Uterus (tissue), 2 donors: ENCODE measurements at regions not wholly inside any gene's neighbourhood (a gene's known extent, or its start where the extent isn't known, plus 50 kb on each side); places are given as distances from the start of the nearest gene placed in this dataset.

Experiments
- POLR2A ChIP-seq, 2 donors: fragments of 450-650 bp; IDR thresholded peaks; one replicate each; pipeline ENCODE4 v1.6.1; 2016; ENCODE audit warnings: antibody characterized with exemption in 2 of 2, mild to moderate bottlenecking in 1 of 2, moderate library complexity in 1 of 2
- TF ChIP-seq, protein P1 (sequence below), 4 experiments: fragments of 200-600 bp in 2 of 4; fragments of 450-650 bp in 2 of 4; sonication (generic) in 2 of 4; IDR thresholded peaks; one replicate each; pipeline ENCODE4 v1.5.1; 2016 to 2019; ENCODE audit warnings: antibody characterized with exemption in 4 of 4, mild to moderate bottlenecking in 2 of 4, moderate library complexity in 1 of 4

DNA sequence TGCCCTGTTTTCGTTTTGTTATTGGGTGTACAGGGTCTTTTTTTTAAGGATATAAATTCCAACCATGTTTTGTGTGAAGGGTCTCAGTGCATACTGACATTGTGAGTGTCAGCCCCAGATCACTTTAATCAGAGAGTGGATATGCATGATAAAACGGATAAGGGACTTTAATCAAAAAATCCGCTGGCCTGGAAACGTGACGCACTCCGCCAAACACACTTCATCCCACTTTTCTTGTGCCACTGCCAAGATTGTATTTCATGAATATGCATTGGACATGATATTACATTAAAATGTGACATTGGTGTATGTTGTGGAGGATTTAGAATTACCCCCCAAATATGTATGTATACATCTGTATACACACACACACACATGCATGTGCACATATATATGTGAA lies 273.1 kb downstream of the VRK1 start:
- TF ChIP-seq, protein P1, sequence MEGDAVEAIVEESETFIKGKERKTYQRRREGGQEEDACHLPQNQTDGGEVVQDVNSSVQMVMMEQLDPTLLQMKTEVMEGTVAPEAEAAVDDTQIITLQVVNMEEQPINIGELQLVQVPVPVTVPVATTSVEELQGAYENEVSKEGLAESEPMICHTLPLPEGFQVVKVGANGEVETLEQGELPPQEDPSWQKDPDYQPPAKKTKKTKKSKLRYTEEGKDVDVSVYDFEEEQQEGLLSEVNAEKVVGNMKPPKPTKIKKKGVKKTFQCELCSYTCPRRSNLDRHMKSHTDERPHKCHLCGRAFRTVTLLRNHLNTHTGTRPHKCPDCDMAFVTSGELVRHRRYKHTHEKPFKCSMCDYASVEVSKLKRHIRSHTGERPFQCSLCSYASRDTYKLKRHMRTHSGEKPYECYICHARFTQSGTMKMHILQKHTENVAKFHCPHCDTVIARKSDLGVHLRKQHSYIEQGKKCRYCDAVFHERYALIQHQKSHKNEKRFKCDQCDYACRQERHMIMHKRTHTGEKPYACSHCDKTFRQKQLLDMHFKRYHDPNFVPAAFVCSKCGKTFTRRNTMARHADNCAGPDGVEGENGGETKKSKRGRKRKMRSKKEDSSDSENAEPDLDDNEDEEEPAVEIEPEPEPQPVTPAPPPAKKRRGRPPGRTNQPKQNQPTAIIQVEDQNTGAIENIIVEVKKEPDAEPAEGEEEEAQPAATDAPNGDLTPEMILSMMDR (IDR thresholded peaks at IDR 0.05): no peak
- TF ChIP-seq POLR2A (IDR thresholded peaks at IDR 0.05): no peak
